ENCODE measurements at regions not wholly inside any gene's neighbourhood (a gene's known extent, or its start where the extent isn't known, plus 50 kb on each side); places are given as distances from the start of the nearest gene placed in this dataset.

DNA sequence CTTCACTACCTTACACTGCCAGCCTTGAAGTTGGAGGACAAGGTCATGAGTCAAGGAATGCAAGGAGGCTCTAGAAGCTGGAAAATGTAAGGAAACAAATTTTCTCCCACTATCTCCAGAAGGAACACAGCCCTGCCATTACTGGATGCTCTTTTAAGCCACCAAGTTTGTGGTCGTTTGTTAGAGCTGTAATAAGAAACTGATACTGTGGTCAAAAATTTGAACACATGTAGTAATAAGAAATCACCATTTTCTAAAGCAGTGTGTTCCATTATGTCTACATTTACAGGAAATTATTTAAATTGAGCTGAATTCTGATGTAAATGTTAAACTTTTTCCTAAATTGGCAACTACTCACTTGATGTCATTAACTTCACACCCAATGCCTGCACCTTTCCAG lies 729.0 kb downstream of the KCNJ3 start:
- H3K27me3 ChIP-seq = no peaks in the 10 kb centered on the region
- H3K4me3 ChIP-seq = no peak overlapping the region
- no peaks in the 10 kb centered on the region for H3K4me1 ChIP-seq
- TF ChIP-seq POLR2A (IDR thresholded peaks at IDR 0.05) = no peak
- TF ChIP-seq, protein P1, sequence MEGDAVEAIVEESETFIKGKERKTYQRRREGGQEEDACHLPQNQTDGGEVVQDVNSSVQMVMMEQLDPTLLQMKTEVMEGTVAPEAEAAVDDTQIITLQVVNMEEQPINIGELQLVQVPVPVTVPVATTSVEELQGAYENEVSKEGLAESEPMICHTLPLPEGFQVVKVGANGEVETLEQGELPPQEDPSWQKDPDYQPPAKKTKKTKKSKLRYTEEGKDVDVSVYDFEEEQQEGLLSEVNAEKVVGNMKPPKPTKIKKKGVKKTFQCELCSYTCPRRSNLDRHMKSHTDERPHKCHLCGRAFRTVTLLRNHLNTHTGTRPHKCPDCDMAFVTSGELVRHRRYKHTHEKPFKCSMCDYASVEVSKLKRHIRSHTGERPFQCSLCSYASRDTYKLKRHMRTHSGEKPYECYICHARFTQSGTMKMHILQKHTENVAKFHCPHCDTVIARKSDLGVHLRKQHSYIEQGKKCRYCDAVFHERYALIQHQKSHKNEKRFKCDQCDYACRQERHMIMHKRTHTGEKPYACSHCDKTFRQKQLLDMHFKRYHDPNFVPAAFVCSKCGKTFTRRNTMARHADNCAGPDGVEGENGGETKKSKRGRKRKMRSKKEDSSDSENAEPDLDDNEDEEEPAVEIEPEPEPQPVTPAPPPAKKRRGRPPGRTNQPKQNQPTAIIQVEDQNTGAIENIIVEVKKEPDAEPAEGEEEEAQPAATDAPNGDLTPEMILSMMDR (IDR thresholded peaks at IDR 0.05) = no peak
- WGBS (ENCODE audit: insufficient coverage, low coverage, low lambda C conversion rate, missing lambda C conversion rate) = 40% methylated on average over 1 of the region's 1 CpG
- no peaks in the 10 kb centered on the region for H3K9me3 ChIP-seq
- intact Hi-C loops (cut with DNase I) = no loop called here
- no peaks in the 10 kb centered on the region for H3K36me3 ChIP-seq
- DNase-seq (no peak), ATAC-seq (no peak)
- no peak overlapping the region for H3K27ac ChIP-seq

DNA sequence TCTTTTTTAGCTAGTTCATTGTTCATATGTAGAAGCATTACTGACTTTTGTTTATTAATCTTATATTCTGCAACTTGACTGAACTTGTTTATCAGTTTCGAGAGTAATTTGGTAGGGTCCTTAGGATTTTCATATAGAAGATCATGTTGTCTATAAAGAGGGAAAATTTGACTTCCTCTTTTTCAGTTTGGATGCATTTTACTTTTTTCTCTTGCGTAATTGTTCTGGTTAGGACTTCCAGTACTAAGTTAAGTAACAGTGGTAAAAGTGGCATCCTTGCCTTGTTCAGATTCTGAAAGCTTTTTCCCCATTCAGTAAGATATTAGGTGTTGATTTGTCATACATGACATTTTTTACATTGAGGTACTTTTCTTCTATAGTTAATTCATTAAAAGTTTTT lies 726.0 kb downstream of the KCNJ3 start:
- intact Hi-C loops (cut with DNase I) = no loop called here
- H3K36me3 ChIP-seq = no peaks in the 10 kb centered on the region
- H3K27ac ChIP-seq = no peak overlapping the region
- ATAC-seq (no peak), DNase-seq (no peak)
- TF ChIP-seq POLR2A (IDR thresholded peaks at IDR 0.05) = no peak
- TF ChIP-seq, protein P1 (IDR thresholded peaks at IDR 0.05) = no peak
- H3K4me3 ChIP-seq = no peak overlapping the region
- 23% methylated on average over 2 of the region's 2 CpGs for WGBS (ENCODE audit: insufficient coverage, low coverage, low lambda C conversion rate, missing lambda C conversion rate)
- no peaks in the 10 kb centered on the region for H3K4me1 ChIP-seq
- H3K27me3 ChIP-seq = no peaks in the 10 kb centered on the region
- no peaks in the 10 kb centered on the region for H3K9me3 ChIP-seq

GRCh38 chr2:155418753-155419152 lies 720.3 kb downstream of the KCNJ3 start:
- H3K9me3 ChIP-seq = no peaks in the 10 kb centered on the region
- TF ChIP-seq POLR2A (IDR thresholded peaks at IDR 0.05) = no peak
- TF ChIP-seq, protein P1 (IDR thresholded peaks at IDR 0.05) = no peak
- intact Hi-C loops (cut with DNase I) = no loop called here
- ATAC-seq = no peak
- no peaks in the 10 kb centered on the region for H3K36me3 ChIP-seq
- no peak for DNase-seq
- no peaks in the 10 kb centered on the region for H3K27me3 ChIP-seq
- no peak overlapping the region for H3K4me3 ChIP-seq
- no peak overlapping the region for H3K27ac ChIP-seq
- no peaks in the 10 kb centered on the region for H3K4me1 ChIP-seq
- WGBS (ENCODE audit: insufficient coverage, low coverage, low lambda C conversion rate, missing lambda C conversion rate) = 60% methylated on average over 1 of the region's 1 CpG

DNA sequence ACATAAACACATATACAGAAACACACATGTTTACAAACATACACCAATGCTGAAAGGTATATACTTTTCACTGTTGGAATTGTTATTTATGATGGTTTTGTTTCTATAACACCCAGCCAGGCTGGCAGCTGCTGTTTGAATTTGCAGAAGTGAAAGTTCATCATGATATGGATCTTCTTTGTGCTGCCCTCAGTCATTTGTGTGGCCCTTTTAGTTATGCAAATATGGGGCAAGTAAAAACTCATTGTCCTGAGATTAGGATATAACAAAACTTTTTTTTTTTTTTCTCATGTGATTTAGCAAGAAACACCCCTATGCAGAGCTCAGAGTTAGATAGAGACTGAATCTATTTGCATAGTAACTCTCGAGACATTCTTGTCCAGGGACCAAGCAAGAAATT lies 714.1 kb downstream of the KCNJ3 start:
- no peaks in the 10 kb centered on the region for H3K9me3 ChIP-seq
- ATAC-seq (no peak), DNase-seq (no peak)
- no peak overlapping the region for H3K4me3 ChIP-seq
- 50% methylated on average over 1 of the region's 1 CpG for WGBS (ENCODE audit: insufficient coverage, low coverage, low lambda C conversion rate, missing lambda C conversion rate)
- H3K27ac ChIP-seq = no peak overlapping the region
- H3K36me3 ChIP-seq = no peaks in the 10 kb centered on the region
- intact Hi-C loops (cut with DNase I) = no loop called here
- no peaks in the 10 kb centered on the region for H3K27me3 ChIP-seq
- no peaks in the 10 kb centered on the region for H3K4me1 ChIP-seq
- TF ChIP-seq, protein P1 (IDR thresholded peaks at IDR 0.05) = no peak
- no peak for TF ChIP-seq POLR2A (IDR thresholded peaks at IDR 0.05)

DNA sequence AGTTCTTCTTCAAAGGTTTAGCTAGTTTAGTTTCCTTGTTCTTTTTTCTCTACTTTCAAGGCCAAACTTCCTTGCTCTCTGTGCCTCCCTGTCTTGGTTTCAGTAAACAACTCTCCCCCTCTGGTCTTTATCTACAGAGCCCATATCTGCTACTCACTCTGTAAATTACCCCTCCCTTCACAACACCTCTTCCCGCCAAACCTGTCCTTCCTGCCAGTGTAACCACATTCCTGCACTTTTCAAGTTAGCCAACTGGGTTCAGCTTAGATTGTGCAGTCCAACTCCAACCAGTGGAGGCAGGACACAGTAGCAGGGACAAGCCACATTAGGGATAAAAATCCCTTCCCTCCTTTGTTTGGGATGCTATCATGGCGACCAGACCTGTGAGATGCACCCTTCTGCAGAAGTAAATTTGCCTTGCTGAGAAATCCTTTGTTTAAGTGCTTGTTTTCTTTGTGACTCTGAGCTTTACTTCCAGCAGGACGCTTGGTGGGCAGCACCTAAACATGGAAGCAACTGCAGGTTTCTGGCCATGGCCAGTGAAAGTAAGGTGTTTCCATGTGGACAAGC lies 706.0 kb downstream of the KCNJ3 start:
- no peaks in the 10 kb centered on the region for H3K36me3 ChIP-seq
- no peaks in the 10 kb centered on the region for H3K27me3 ChIP-seq
- H3K4me1 ChIP-seq = no peaks in the 10 kb centered on the region
- DNase-seq (no peak), ATAC-seq (no peak)
- H3K4me3 ChIP-seq = no peak overlapping the region
- no peak overlapping the region for H3K27ac ChIP-seq
- intact Hi-C loops (cut with DNase I) = no loop called here
- peaks cover 0 to 2% (median 0%) of the 10 kb centered on the region in 4 donors for H3K9me3 ChIP-seq
- WGBS (ENCODE audit: insufficient coverage, low coverage, low lambda C conversion rate, missing lambda C conversion rate) = 59% methylated on average over 3 of the region's 3 CpGs
- TF ChIP-seq, protein P1 (IDR thresholded peaks at IDR 0.05) = no peak
- TF ChIP-seq POLR2A (IDR thresholded peaks at IDR 0.05) = no peak

Data from right lobe of liver (tissue), 6 donors.